ENCODE measurements at regions not wholly inside any gene's neighbourhood (a gene's known extent, or its start where the extent isn't known, plus 50 kb on each side); places are given as distances from the start of the nearest gene placed in this dataset.

GRCh38 chr12:4091016-4091743 is 182.4 kb upstream of the CCND2 start:
- no peak for DNase-seq

- DNase-seq, result no peak
Measured at GRCh38 chr12:4089956-4090355, 183.6 kb upstream of the CCND2 start.

- DNase-seq, result no peak
Measured at GRCh38 chr12:4089121-4089606, 184.4 kb upstream of the CCND2 start.

- no peak for DNase-seq
Measured at GRCh38 chr12:4088451-4088850, 185.1 kb upstream of the CCND2 start.

GRCh38 chr12:4086481-4086880 is 187.1 kb upstream of the CCND2 start:
- DNase-seq, result no peak

GRCh38 chr12:4084573-4084972 is 189.0 kb upstream of the CCND2 start:
- no peak for DNase-seq

- DNase-seq, result no peak
Measured at GRCh38 chr12:4082809-4083403, 190.7 kb upstream of the CCND2 start.

GRCh38 chr12:4080213-4080612 is 193.3 kb upstream of the CCND2 start:
- DNase-seq, result no peak

- no peak for DNase-seq
Measured at GRCh38 chr12:4074129-4074528, 199.4 kb upstream of the CCND2 start.

GRCh38 chr12:4069670-4070010 is 196.4 kb upstream of the PARP11 start:
- DNase-seq, result no peak

GRCh38 chr12:4068981-4069669 is 195.9 kb upstream of the PARP11 start:
- no peak for DNase-seq

GRCh38 chr12:4064008-4064407 is 190.8 kb upstream of the PARP11 start:
- no peak for DNase-seq

- DNase-seq, result no peak
Measured at GRCh38 chr12:4059898-4060568, 186.8 kb upstream of the PARP11 start.

GRCh38 chr12:4056910-4057845 is 184.0 kb upstream of the PARP11 start:
- DNase-seq, result no peak

- no peak for DNase-seq
Measured at GRCh38 chr12:4054630-4055029, 181.4 kb upstream of the PARP11 start.

- DNase-seq, result no peak
Measured at GRCh38 chr12:4052691-4053090, 179.5 kb upstream of the PARP11 start.

GRCh38 chr12:4051596-4051995 is 178.4 kb upstream of the PARP11 start:
- no peak for DNase-seq

- no peak for DNase-seq
Measured at GRCh38 chr12:4050340-4050739, 177.1 kb upstream of the PARP11 start.

GRCh38 chr12:4049298-4050080 is 176.3 kb upstream of the PARP11 start:
- DNase-seq, result no peak

- no peak for DNase-seq
Measured at GRCh38 chr12:4047421-4047820, 174.2 kb upstream of the PARP11 start.

- no peak for DNase-seq
Measured at GRCh38 chr12:4046495-4046840, 173.3 kb upstream of the PARP11 start.
